Stimulated activated effector memory CD8-positive, alpha-beta T cell treated with anti-CD3 and anti-CD28 coated beads, Interleukin-12 subunit alpha, Interleukin-12 subunit beta, amount 100 ng/mL, for 72 hours (primary cell): ENCODE measurements at regions not wholly inside any gene's neighbourhood (a gene's known extent, or its start where the extent isn't known, plus 50 kb on each side); places are given as distances from the start of the nearest gene placed in this dataset.
"Not testable (repeated sequence)": the region's sequence is repeated elsewhere in the genome, so short reads cannot be mapped to it uniquely, and the experiment has no call there.

Experiments
- ATAC-seq: fragments of 150-1000 bp; cut with Tn5 transposase; 2 replicates; pipeline ENCODE4 v1.10.0; 2021
- DNase-seq, 2 donors: peaks; one replicate each; pipeline ENCODE4 v3.0.0; 2021 to 2022; ENCODE audit warnings: low spot score in 2 of 2
- H3K27ac Mint-ChIP-seq: one replicate; pipeline ENCODE4 v1.8.0; 2022; ENCODE audit warnings: mild to moderate bottlenecking, mixed read lengths
- H3K36me3 Mint-ChIP-seq: one replicate; pipeline ENCODE4 v1.8.0; 2022; ENCODE audit warnings: mild to moderate bottlenecking, mixed read lengths
- H3K4me1 Mint-ChIP-seq: one replicate; pipeline ENCODE4 v1.8.0; 2022; ENCODE audit warnings: mixed read lengths
- H3K4me3 Mint-ChIP-seq: one replicate; pipeline ENCODE4 v1.8.0; 2022; ENCODE audit warnings: mild to moderate bottlenecking, mixed read lengths
- H3K9me3 Mint-ChIP-seq: one replicate; pipeline ENCODE4 v1.8.0; 2022; ENCODE audit warnings: mixed read lengths

GRCh38 chr7:51968461-51968860 is 651.9 kb upstream of the COBL start:
- DNase-seq (no peak), ATAC-seq (no peak)
- no peak overlapping the region for H3K27ac Mint-ChIP-seq
- H3K9me3 Mint-ChIP-seq = peaks cover 21% of the 10 kb centered on the region
- H3K4me3 Mint-ChIP-seq = no peak overlapping the region
- H3K36me3 Mint-ChIP-seq = no peaks in the 10 kb centered on the region
- H3K4me1 Mint-ChIP-seq = no peaks in the 10 kb centered on the region

- no peak for DNase-seq
- H3K4me1 Mint-ChIP-seq = no peaks in the 10 kb centered on the region
These were observed 648.8 kb upstream of the COBL start for GRCh38 chr7:51965454-51965853.

GRCh38 chr7:51961804-51962203 is 645.2 kb upstream of the COBL start:
- no peaks in the 10 kb centered on the region for H3K36me3 Mint-ChIP-seq
- H3K27ac Mint-ChIP-seq = no peak overlapping the region
- H3K9me3 Mint-ChIP-seq = peaks cover 22% of the 10 kb centered on the region
- H3K4me3 Mint-ChIP-seq = no peak overlapping the region
- DNase-seq = no peak
- H3K4me1 Mint-ChIP-seq = no peaks in the 10 kb centered on the region
- ATAC-seq = no peak

More at GRCh38 chr7:51965454-51965853, 648.8 kb upstream of the COBL start:
- no peak overlapping the region for H3K27ac Mint-ChIP-seq
- no peak for ATAC-seq
- H3K4me3 Mint-ChIP-seq = no peak overlapping the region
- peaks cover 18% of the 10 kb centered on the region for H3K9me3 Mint-ChIP-seq
- H3K36me3 Mint-ChIP-seq = no peaks in the 10 kb centered on the region

- H3K27ac Mint-ChIP-seq = no peak overlapping the region
- DNase-seq = no peak
These were observed 634.2 kb upstream of the COBL start for GRCh38 chr7:51950813-51951212.

GRCh38 chr7:51949726-51950644 is 633.4 kb upstream of the COBL start:
- Mint-ChIP-seq H3K36me3 (no peaks in the 10 kb centered on the region), H3K27ac (no peak overlapping the region), H3K9me3 (peaks cover 16% of the 10 kb centered on the region), H3K4me3 (no peak overlapping the region), H3K4me1 (no peaks in the 10 kb centered on the region)
- ATAC-seq = no peak
- no peak for DNase-seq

More at GRCh38 chr7:51950813-51951212, 634.2 kb upstream of the COBL start:
- H3K9me3 Mint-ChIP-seq = peaks cover 15% of the 10 kb centered on the region
- H3K36me3 Mint-ChIP-seq = no peaks in the 10 kb centered on the region
- H3K4me1 Mint-ChIP-seq = no peaks in the 10 kb centered on the region
- ATAC-seq = no peak
- no peak overlapping the region for H3K4me3 Mint-ChIP-seq

GRCh38 chr7:51930834-51931233 is 614.2 kb upstream of the COBL start:
- DNase-seq (no peak), ATAC-seq (no peak)
- H3K4me3 Mint-ChIP-seq = no peak overlapping the region
- no peak overlapping the region for H3K27ac Mint-ChIP-seq
- no peaks in the 10 kb centered on the region for H3K36me3 Mint-ChIP-seq
- H3K4me1 Mint-ChIP-seq = no peaks in the 10 kb centered on the region
- peaks cover 25% of the 10 kb centered on the region for H3K9me3 Mint-ChIP-seq

GRCh38 chr7:51929818-51930217 is 613.2 kb upstream of the COBL start:
- H3K4me3 Mint-ChIP-seq = no peak overlapping the region
- no peaks in the 10 kb centered on the region for H3K36me3 Mint-ChIP-seq
- peaks cover 20% of the 10 kb centered on the region for H3K9me3 Mint-ChIP-seq
- H3K27ac Mint-ChIP-seq = no peak overlapping the region
- H3K4me1 Mint-ChIP-seq = no peaks in the 10 kb centered on the region
- ATAC-seq = no peak
- DNase-seq = no peak

- ATAC-seq (no peak), DNase-seq (no peak)
- H3K36me3 Mint-ChIP-seq = no peaks in the 10 kb centered on the region
- no peak overlapping the region for H3K27ac Mint-ChIP-seq
- H3K9me3 Mint-ChIP-seq = peaks cover 20% of the 10 kb centered on the region
- no peaks in the 10 kb centered on the region for H3K4me1 Mint-ChIP-seq
- no peak overlapping the region for H3K4me3 Mint-ChIP-seq
These were observed 611.1 kb upstream of the COBL start for GRCh38 chr7:51927738-51928137.

- no peak overlapping the region for H3K27ac Mint-ChIP-seq
- ATAC-seq (no peak), DNase-seq (no peak)
- H3K4me1 Mint-ChIP-seq = no peaks in the 10 kb centered on the region
- no peaks in the 10 kb centered on the region for H3K36me3 Mint-ChIP-seq
- peaks cover 24% of the 10 kb centered on the region for H3K9me3 Mint-ChIP-seq
- no peak overlapping the region for H3K4me3 Mint-ChIP-seq
These were observed 602.0 kb upstream of the COBL start for GRCh38 chr7:51918581-51918980.

GRCh38 chr7:51901489-51901840 is 584.9 kb upstream of the COBL start:
- Mint-ChIP-seq H3K4me3 (no peak overlapping the region), H3K36me3 (no peaks in the 10 kb centered on the region), H3K4me1 (no peaks in the 10 kb centered on the region), H3K27ac (no peak overlapping the region), H3K9me3 (peaks cover 19% of the 10 kb centered on the region)
- ATAC-seq = no peak
- DNase-seq = no peak

GRCh38 chr7:51900755-51901488 is 584.3 kb upstream of the COBL start:
- not testable (repeated sequence) for DNase-seq, H3K27ac Mint-ChIP-seq, H3K4me1 Mint-ChIP-seq, ATAC-seq, H3K4me3 Mint-ChIP-seq, H3K36me3 Mint-ChIP-seq
- peaks cover 22% of the 10 kb centered on the region for H3K9me3 Mint-ChIP-seq

- H3K4me3 Mint-ChIP-seq = no peak overlapping the region
- no peaks in the 10 kb centered on the region for H3K4me1 Mint-ChIP-seq
- ATAC-seq (no peak), DNase-seq (no peak)
- peaks cover 17% of the 10 kb centered on the region for H3K9me3 Mint-ChIP-seq
- H3K27ac Mint-ChIP-seq = no peak overlapping the region
- no peaks in the 10 kb centered on the region for H3K36me3 Mint-ChIP-seq
These were observed 583.0 kb upstream of the COBL start for GRCh38 chr7:51899611-51900010.

- H3K36me3 Mint-ChIP-seq = no peaks in the 10 kb centered on the region
- H3K27ac Mint-ChIP-seq = no peak overlapping the region
- ATAC-seq = no peak
- no peaks in the 10 kb centered on the region for H3K4me1 Mint-ChIP-seq
- H3K4me3 Mint-ChIP-seq = no peak overlapping the region
- H3K9me3 Mint-ChIP-seq = peaks cover 14% of the 10 kb centered on the region
- DNase-seq = no peak
These were observed 565.8 kb upstream of the COBL start for GRCh38 chr7:51882412-51882811.

- DNase-seq = no peak
- H3K27ac Mint-ChIP-seq = no peak overlapping the region
- H3K4me3 Mint-ChIP-seq = no peak overlapping the region
- H3K4me1 Mint-ChIP-seq = no peaks in the 10 kb centered on the region
- ATAC-seq = no peak
- peaks cover 12% of the 10 kb centered on the region for H3K9me3 Mint-ChIP-seq
- no peaks in the 10 kb centered on the region for H3K36me3 Mint-ChIP-seq
These were observed 564.7 kb upstream of the COBL start for GRCh38 chr7:51881309-51881708.

GRCh38 chr7:51878865-51879264 is 562.3 kb upstream of the COBL start:
- no peak for ATAC-seq
- H3K36me3 Mint-ChIP-seq = no peaks in the 10 kb centered on the region
- no peak for DNase-seq
- no peak overlapping the region for H3K4me3 Mint-ChIP-seq
- no peaks in the 10 kb centered on the region for H3K4me1 Mint-ChIP-seq
- no peak overlapping the region for H3K27ac Mint-ChIP-seq
- peaks cover 9% of the 10 kb centered on the region for H3K9me3 Mint-ChIP-seq

GRCh38 chr7:51869452-51869851 is 552.8 kb upstream of the COBL start:
- no peaks in the 10 kb centered on the region for H3K36me3 Mint-ChIP-seq
- no peak for ATAC-seq

More at GRCh38 chr7:51869452-51869851, 552.8 kb upstream of the COBL start:
- H3K4me3 Mint-ChIP-seq = no peak overlapping the region
- H3K27ac Mint-ChIP-seq = no peak overlapping the region
- peaks cover 20% of the 10 kb centered on the region for H3K9me3 Mint-ChIP-seq
- no peak for DNase-seq
- no peaks in the 10 kb centered on the region for H3K4me1 Mint-ChIP-seq
